ENCODE measurements at regions not wholly inside any gene's neighbourhood (a gene's known extent, or its start where the extent isn't known, plus 50 kb on each side); places are given as distances from the start of the nearest gene placed in this dataset.

- no peak for TF ChIP-seq CTCF (IDR thresholded peaks at IDR 0.05)
- TF ChIP-seq POLR2A (IDR thresholded peaks at IDR 0.05) = no peak
- no peak for TF ChIP-seq POLR2AphosphoS5 (IDR thresholded peaks at IDR 0.05; ENCODE audit: insufficient read depth in 1 of 2, low read depth in 1 of 2)
Observed at GRCh38 chr5:24388448-24388847, 256.3 kb downstream of the CDH10 start.
